HK-2 (cell line): ENCODE measurements at regions not wholly inside any gene's neighbourhood (a gene's known extent, or its start where the extent isn't known, plus 50 kb on each side); places are given as distances from the start of the nearest gene placed in this dataset.

Source experiments
- DNase-seq: peaks from one replicate; pipeline ENCODE4 v3.0.0-alpha.2; 2018; ENCODE audit not compliant: unreplicated experiment

GRCh38 chr22:48701296-48702030 lies 1126.2 kb downstream of the BRD1 start:
- DNase-seq, result no peak

- no peak for DNase-seq
These were observed 1126.9 kb downstream of the BRD1 start for GRCh38 chr22:48700566-48701295.

GRCh38 chr22:48700180-48700565 lies 1127.5 kb downstream of the BRD1 start:
- DNase-seq, result no peak

DNA sequence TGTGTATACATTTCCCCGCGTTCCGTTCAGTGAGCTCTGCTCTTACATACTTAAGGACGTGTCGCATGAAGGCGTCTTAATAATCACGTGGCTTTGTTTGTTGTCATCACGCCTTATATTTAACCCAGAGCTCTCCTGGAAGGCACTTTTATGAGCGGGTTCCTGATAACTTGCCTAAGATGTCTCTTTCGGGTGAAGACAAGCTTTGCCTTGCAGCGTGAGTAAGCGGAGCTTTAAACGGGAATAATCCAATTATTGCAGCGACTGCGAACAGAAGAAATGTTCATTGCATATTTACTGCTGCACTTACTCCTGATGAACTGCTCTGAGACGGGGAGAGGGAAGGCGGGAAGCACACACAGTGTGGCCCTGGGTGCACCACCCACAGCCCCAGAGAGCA lies 1128.2 kb downstream of the BRD1 start:
- DNase-seq, result no peak

DNA sequence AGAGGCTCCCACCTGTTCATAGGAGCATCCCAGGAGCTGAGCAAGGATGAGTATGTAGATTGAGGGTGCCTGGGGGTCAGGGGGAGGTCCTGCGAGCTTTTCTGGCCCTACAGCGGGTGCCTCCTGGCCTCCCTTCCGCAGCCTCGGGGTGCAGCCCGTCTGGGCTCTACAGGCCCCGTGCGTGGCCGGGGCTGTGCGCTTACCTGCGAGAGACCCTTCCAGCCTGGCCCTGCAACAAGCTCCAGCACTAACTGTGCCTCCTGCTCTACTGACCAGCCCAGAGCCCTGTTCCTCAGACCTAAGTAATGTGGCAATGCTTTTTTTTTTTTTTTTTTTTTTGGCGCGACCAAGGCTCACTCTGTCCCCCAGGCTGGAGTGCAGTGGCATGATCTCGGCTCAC lies 1129.1 kb downstream of the BRD1 start:
- no peak for DNase-seq

GRCh38 chr22:48697694-48698276 lies 1129.9 kb downstream of the BRD1 start:
- DNase-seq, result no peak

- no peak for DNase-seq
These were observed 1130.5 kb downstream of the BRD1 start for GRCh38 chr22:48697223-48697622.

DNA sequence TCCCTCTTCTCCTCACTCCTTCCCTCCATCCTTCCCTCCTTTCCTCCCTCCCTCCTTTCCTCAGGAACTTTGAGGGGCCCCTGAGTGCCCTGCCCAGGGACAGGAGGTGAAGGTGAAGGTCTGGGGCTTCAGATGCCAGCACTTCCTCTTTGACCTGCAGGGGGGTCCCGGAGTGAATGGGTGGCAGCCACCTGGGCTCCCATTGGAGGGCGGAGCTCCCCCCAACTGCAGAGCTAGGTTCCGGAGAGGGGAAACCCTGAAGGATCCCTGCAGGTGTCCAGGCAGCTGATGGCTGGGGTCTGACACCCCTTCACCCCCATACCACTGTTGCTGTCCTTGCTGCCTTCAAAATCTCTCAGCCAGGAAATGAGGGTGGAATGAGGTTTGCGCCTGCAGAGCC lies 1131.3 kb downstream of the BRD1 start:
- DNase-seq, result no peak

DNA sequence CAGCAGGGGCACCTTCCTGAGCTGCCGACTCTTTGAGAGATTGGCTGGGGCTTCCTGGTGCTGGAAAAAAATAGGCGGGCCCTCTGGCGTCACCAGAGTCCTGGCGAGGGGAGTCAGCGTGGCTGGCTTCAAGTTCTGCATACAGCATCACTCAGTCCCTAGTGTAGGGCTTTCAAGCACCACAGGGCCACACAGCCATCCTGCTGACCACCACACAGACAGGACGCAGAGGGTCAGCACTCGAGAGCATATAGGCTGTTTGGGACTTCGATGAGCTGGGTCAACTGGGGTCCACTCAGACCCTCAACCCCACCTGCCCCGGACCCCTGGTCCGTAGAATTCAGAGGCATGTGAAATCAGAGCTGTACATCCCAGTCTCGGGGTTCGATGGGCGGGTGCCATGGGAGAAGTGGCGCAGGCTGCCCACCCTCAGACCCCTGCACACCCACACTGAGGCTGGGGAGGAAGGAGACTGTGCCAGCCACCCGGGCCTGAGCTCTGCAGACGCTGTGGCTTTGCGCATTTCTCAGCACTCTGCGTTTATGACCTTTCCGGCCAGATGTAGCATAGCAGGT lies 1131.9 kb downstream of the BRD1 start:
- no peak for DNase-seq

DNA sequence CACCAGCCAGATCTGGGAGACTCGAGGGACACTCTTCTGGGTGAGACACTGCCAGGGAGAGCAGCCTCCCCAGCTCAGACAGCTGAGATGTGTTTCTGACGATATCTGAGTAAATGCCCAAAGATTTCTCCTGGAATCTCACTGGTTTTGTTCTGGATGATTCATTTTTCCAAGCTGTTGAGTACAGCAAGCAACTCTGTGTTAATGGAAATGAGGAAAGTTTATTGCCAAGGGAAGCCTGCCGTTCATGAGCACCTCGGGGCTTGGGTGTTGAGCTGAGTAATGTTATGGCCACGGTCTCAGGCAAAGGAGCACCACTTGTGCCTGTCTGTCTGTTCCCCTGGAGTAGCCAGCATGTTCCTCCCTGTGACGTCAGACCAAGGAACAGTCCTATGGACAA lies 1132.4 kb downstream of the BRD1 start:
- no peak for DNase-seq

- DNase-seq, result no peak
These were observed 1133.3 kb downstream of the BRD1 start for GRCh38 chr22:48694296-48694883.

DNA sequence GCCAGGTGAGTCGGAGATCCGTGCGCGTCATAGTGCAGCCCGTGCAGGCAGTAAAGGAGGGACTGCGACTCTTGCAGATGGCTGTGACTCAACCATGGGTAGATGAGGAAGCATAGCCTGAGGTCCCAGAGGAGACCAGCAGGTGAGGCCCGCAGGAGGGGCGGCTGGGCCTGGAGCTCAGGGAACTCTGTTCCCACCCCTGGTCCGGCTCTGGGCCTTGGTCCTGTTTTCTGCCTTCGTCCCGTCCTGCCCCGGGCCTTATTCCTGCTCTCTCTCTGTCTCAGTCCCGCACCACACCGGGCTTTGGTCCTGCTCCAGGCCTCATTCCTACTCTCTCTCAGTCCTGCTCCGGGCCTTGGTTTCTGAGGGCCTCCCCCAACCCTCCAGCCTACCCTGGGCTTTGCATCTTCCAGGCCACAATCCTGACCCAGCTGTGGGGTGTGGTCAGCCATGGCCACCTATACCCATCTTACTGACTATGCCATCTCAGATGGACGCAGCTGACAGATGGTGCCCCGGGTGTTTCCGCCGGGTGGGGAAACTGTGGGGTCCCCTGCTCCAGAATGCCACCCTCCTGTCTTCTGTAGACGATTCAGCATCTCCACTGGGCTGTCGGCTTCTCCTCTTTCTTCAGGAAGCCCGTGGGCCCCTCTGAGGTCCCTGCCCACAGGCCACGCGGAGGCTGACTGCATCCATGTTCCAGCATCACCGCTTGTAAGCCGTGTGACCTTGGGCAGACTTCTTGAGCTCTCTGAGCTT lies 1134.1 kb downstream of the BRD1 start:
- no peak for DNase-seq

- DNase-seq, result no peak
These were observed 1134.8 kb downstream of the BRD1 start for GRCh38 chr22:48692734-48693376.

- no peak for DNase-seq
These were observed 1136.2 kb downstream of the BRD1 start for GRCh38 chr22:48691431-48691851.

DNA sequence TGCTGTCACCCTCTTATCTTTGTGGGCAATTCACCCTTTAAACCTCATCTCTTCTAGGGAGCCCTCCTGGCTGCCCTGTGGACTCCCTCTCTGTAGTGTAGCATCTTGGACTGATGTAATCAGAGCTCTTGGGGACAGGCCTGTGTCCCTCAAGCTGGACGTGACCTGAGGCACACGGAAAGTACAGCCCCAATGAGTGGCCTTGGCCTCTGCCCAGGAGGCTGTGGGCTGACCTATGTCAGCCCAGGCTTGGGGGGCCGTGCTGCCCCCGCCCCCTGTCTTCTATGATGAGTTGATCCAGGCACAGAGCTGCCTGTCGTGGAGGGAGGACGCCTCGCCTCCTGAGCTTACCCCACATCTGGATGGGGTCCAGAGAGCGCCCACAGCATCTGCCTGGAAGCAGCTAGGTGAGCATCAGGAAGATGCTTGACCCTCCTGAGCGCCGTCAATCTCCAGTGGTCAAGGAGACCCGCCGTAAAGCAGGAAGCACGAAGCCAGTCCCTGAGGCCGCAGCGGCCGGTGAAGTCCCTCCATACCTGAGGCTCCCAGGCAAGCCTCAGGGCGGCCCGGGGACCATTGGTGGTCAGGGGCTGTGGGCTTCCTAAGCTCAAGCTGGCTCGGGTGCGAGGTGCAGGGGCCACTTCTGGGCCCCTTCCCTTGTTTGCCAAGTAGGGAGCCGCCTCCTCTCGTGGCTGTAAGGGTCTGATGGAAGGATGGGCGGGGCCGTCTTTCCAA lies 1136.9 kb downstream of the BRD1 start:
- no peak for DNase-seq

- no peak for DNase-seq
These were observed 1138.5 kb downstream of the BRD1 start for GRCh38 chr22:48689206-48689605.

- no peak for DNase-seq
These were observed 1139.3 kb downstream of the BRD1 start for GRCh38 chr22:48688366-48688765.

DNA sequence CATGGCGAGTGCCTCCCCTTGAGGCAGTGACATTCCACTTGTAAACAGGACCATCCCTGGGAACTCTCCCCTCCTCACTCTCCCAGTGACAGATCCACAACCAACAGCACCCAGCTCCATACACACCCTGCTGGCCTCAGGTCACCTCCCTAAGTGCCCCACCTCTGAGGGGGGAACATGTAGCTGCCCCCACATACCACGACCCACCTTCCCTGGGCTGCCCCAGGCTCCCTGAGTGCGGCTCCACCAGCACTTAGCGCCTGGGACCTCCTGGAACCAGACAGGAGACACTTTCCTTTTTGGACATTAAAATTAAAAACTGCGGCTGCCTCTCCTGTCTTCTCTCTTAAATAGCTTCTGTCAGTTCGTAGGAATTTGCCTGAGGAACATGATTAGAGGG lies 1140.1 kb downstream of the BRD1 start:
- no peak for DNase-seq

- DNase-seq, result no peak
These were observed 1140.9 kb downstream of the BRD1 start for GRCh38 chr22:48686694-48687302.

GRCh38 chr22:48685767-48686166 lies 1141.9 kb downstream of the BRD1 start:
- no peak for DNase-seq
